ENCODE measurements at regions not wholly inside any gene's neighbourhood (a gene's known extent, or its start where the extent isn't known, plus 50 kb on each side); places are given as distances from the start of the nearest gene placed in this dataset.

GRCh38 chr18:61731693-61732376 lies 161.0 kb downstream of the RNF152 start:
- Histone ChIP-seq H3K27me3 (no peaks in the 10 kb centered on the region), H3K9me3 (no peaks in the 10 kb centered on the region), H3K4me3 (no peak overlapping the region), H3K4me1 (peaks cover 0 to 7% of the 10 kb centered on the region in 2 donors), H3K36me3 (no peaks in the 10 kb centered on the region), H3K27ac (peak overlapping the region; percentile 66 to 76 (median 72))
- in situ Hi-C loops (cut with MboI; ENCODE audit: low sequenced_read_pairs in 4 of 4) (no loop called here), intact Hi-C loops (cut with DNase I; ENCODE audit: low total_unique reads) (no loop called here)
- no peak for TF ChIP-seq POLR2A (IDR thresholded peaks at IDR 0.05)
- no peak for TF ChIP-seq CTCF (IDR thresholded peaks at IDR 0.05 in 4 of 5, conservative IDR thresholded peaks at IDR 0.05 in 1 of 5)
- ATAC-seq = no peak
- DNase-seq = no peak

- TF ChIP-seq POLR2A (IDR thresholded peaks at IDR 0.05) (no peak), CTCF (IDR thresholded peaks at IDR 0.05 in 4 of 5, conservative IDR thresholded peaks at IDR 0.05 in 1 of 5) (no peak)
- Histone ChIP-seq H3K36me3 (no peaks in the 10 kb centered on the region), H3K4me3 (no peak overlapping the region), H3K4me1 (peaks cover 0 to 7% of the 10 kb centered on the region in 2 donors), H3K27ac (peak overlapping the region; percentile 66 to 76 (median 72)), H3K27me3 (no peaks in the 10 kb centered on the region), H3K9me3 (no peaks in the 10 kb centered on the region)
- in situ Hi-C loops (cut with MboI; ENCODE audit: low sequenced_read_pairs in 4 of 4) = no loop called here
- intact Hi-C loops (cut with DNase I; ENCODE audit: low total_unique reads) = no loop called here
- DNase-seq (no peak), ATAC-seq (no peak)
These were observed 161.6 kb downstream of the RNF152 start for GRCh38 chr18:61731178-61731577.

GRCh38 chr18:61729322-61729721 lies 163.5 kb downstream of the RNF152 start:
- DNase-seq = no peak
- Histone ChIP-seq H3K4me3 (no peak overlapping the region), H3K4me1 (peaks cover 0 to 7% of the 10 kb centered on the region in 2 donors), H3K9me3 (no peaks in the 10 kb centered on the region), H3K36me3 (no peaks in the 10 kb centered on the region), H3K27me3 (no peaks in the 10 kb centered on the region), H3K27ac (no peak overlapping the region)
- ATAC-seq = no peak
- intact Hi-C loops (cut with DNase I; ENCODE audit: low total_unique reads) = no loop called here
- in situ Hi-C loops (cut with MboI; ENCODE audit: low sequenced_read_pairs in 4 of 4) = no loop called here
- no peak for TF ChIP-seq POLR2A (IDR thresholded peaks at IDR 0.05)
- no peak for TF ChIP-seq CTCF (IDR thresholded peaks at IDR 0.05 in 4 of 5, conservative IDR thresholded peaks at IDR 0.05 in 1 of 5)

- Histone ChIP-seq H3K4me3 (no peak overlapping the region), H3K9me3 (no peaks in the 10 kb centered on the region), H3K27ac (no peak overlapping the region), H3K27me3 (no peaks in the 10 kb centered on the region), H3K4me1 (peaks cover 0 to 7% of the 10 kb centered on the region in 2 donors), H3K36me3 (no peaks in the 10 kb centered on the region)
- in situ Hi-C loops (cut with MboI; ENCODE audit: low sequenced_read_pairs in 4 of 4) = no loop called here
- no peak for DNase-seq
- intact Hi-C loops (cut with DNase I; ENCODE audit: low total_unique reads) = no loop called here
- ATAC-seq = no peak
- TF ChIP-seq CTCF (IDR thresholded peaks at IDR 0.05 in 4 of 5, conservative IDR thresholded peaks at IDR 0.05 in 1 of 5) (no peak), POLR2A (IDR thresholded peaks at IDR 0.05) (no peak)
These were observed 165.3 kb downstream of the RNF152 start for GRCh38 chr18:61727241-61728193.

Data from gastrocnemius medialis (tissue), 4 donors.